ENCODE measurements at regions not wholly inside any gene's neighbourhood (a gene's known extent, or its start where the extent isn't known, plus 50 kb on each side); places are given as distances from the start of the nearest gene placed in this dataset.

DNA sequence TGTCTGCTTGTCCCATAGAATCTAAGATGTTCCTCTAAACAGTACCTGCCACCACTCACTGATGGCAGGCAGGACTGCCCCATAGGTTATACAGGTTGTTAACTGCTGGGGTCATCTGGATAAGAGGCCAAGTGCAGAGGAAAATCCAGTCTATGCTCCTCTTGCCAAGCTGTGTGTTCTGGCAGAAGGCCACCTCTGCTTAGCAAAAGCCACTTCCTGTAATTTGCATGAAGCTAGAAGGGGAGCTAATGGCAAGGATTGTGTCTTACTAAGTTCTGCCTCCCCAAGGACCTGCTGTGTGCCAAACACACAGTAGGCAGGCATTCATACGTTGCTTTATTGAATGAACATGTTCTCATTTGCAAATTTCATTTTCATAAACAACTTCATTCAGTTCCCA, 445.4 kb downstream of the BCL11B start:
- TF ChIP-seq POLR2A (IDR thresholded peaks at IDR 0.05) (no peak), POLR2AphosphoS5 (IDR thresholded peaks at IDR 0.05) (no peak)

All from breast epithelium (tissue), 3 donors.